C4-2B (cell line): ENCODE measurements at regions not wholly inside any gene's neighbourhood (a gene's known extent, or its start where the extent isn't known, plus 50 kb on each side); places are given as distances from the start of the nearest gene placed in this dataset.

ENCODE experiments used
- H3K27ac ChIP-seq: fragments of 450-650 bp; 2 replicates; pipeline ENCODE4 v1.5.1; 2017
- CTCF ChIP-seq: fragments of 450-650 bp; conservative IDR thresholded peaks from 2 replicates; pipeline ENCODE4 v1.5.1; 2017; ENCODE audit warnings: mild to moderate bottlenecking
- ZFX ChIP-seq: fragments of 450-650 bp; IDR thresholded peaks from 2 replicates; pipeline ENCODE4 v1.6.1; 2017

GRCh38 chr10:78771808-78772455 is 296.8 kb upstream of the ZMIZ1 start:
- TF ChIP-seq CTCF (no peak), ZFX (no peak; the same call in 1 of the 2 replicates)
- H3K27ac ChIP-seq = no peak overlapping the region

- no peak for TF ChIP-seq CTCF
- no peak for TF ChIP-seq ZFX
- no peak overlapping the region for H3K27ac ChIP-seq
Measured at GRCh38 chr10:78772486-78772885, 296.3 kb upstream of the ZMIZ1 start.

GRCh38 chr10:78772986-78773530 is 295.7 kb upstream of the ZMIZ1 start:
- H3K27ac ChIP-seq = no peak overlapping the region
- no peak for TF ChIP-seq ZFX
- TF ChIP-seq CTCF = no peak

- no peak overlapping the region; the same call in 1 of the 2 replicates for H3K27ac ChIP-seq
- no peak for TF ChIP-seq CTCF
- TF ChIP-seq ZFX = no peak
Measured at GRCh38 chr10:78774614-78774998, 294.2 kb upstream of the ZMIZ1 start.

GRCh38 chr10:78774999-78775711 is 293.6 kb upstream of the ZMIZ1 start:
- H3K27ac ChIP-seq = no peak overlapping the region; the same call in 1 of the 2 replicates
- TF ChIP-seq ZFX (no peak), CTCF (no peak)

- no peak for TF ChIP-seq ZFX
- H3K27ac ChIP-seq = no peak overlapping the region
Measured at GRCh38 chr10:78775891-78776290, 292.9 kb upstream of the ZMIZ1 start.

GRCh38 chr10:78776756-78777155 is 292.0 kb upstream of the ZMIZ1 start:
- H3K27ac ChIP-seq = no peak overlapping the region

More at GRCh38 chr10:78776756-78777155, 292.0 kb upstream of the ZMIZ1 start:
- TF ChIP-seq CTCF = no peak
- TF ChIP-seq ZFX = no peak
